Adrenal gland (tissue), 5 donors: ENCODE measurements at regions not wholly inside any gene's neighbourhood (a gene's known extent, or its start where the extent isn't known, plus 50 kb on each side); places are given as distances from the start of the nearest gene placed in this dataset.

ENCODE experiments used
- POLR2A ChIP-seq, 2 donors: fragments of 450-650 bp; IDR thresholded peaks; one replicate each; pipeline ENCODE4 v1.6.1; 2017; ENCODE audit warnings: antibody characterized with exemption in 2 of 2, mild to moderate bottlenecking in 2 of 2, moderate library complexity in 1 of 2
- TF ChIP-seq, protein P1 (sequence below), 6 experiments: fragments of 450-650 bp in 4 of 6; fragments of 200-600 bp in 2 of 6; sonication (generic) in 1 of 6; IDR thresholded peaks; 1 replicate in 5 of 6; 2 replicates in 1 of 6; pipeline versions ENCODE4 v1.5.1 to v1.8.0; 2016 to 2021; ENCODE audit warnings: antibody characterized with exemption in 6 of 6, mild to moderate bottlenecking in 2 of 6, moderate library complexity in 1 of 6
- donor health status: DM: no; HTN: no; CAD: no.

DNA sequence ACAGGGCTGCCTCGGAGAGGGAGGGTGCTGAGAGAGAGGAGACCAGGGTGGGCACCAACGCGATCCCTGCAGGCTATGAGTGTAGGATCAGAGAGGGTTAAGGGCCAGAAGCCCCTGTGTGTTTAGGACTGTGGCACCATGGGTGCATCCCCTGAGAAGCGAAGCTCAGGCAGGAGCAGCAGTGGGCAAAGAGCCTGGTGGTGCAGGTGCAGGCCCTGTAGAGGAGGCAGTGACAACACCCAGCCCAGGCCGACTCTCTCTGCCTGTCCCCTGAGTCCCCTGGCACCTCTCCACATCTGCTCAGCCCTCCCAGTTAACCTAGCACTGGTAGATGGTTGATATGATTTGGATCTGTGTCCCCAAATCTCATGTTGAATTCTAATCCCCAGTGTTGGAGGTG is 139.8 kb downstream of the RNF152 start:
- TF ChIP-seq, protein P1, sequence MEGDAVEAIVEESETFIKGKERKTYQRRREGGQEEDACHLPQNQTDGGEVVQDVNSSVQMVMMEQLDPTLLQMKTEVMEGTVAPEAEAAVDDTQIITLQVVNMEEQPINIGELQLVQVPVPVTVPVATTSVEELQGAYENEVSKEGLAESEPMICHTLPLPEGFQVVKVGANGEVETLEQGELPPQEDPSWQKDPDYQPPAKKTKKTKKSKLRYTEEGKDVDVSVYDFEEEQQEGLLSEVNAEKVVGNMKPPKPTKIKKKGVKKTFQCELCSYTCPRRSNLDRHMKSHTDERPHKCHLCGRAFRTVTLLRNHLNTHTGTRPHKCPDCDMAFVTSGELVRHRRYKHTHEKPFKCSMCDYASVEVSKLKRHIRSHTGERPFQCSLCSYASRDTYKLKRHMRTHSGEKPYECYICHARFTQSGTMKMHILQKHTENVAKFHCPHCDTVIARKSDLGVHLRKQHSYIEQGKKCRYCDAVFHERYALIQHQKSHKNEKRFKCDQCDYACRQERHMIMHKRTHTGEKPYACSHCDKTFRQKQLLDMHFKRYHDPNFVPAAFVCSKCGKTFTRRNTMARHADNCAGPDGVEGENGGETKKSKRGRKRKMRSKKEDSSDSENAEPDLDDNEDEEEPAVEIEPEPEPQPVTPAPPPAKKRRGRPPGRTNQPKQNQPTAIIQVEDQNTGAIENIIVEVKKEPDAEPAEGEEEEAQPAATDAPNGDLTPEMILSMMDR (IDR thresholded peaks at IDR 0.05) = no peak
- no peak for TF ChIP-seq POLR2A (IDR thresholded peaks at IDR 0.05)
